ENCODE measurements at regions not wholly inside any gene's neighbourhood (a gene's known extent, or its start where the extent isn't known, plus 50 kb on each side); places are given as distances from the start of the nearest gene placed in this dataset.

GRCh38 chr3:117306299-117306698 is 596.7 kb downstream of the TUSC7 start:
- H3K4me2 ChIP-seq (ENCODE audit: insufficient read depth, low read length), result no peak overlapping the region
- H4K20me1 ChIP-seq (ENCODE audit: insufficient read depth, low read length), result no peaks in the 10 kb centered on the region
- H3K79me2 ChIP-seq (ENCODE audit: insufficient read depth, low read length), result no peaks in the 10 kb centered on the region
- H3K27me3 ChIP-seq (ENCODE audit: insufficient read depth, low read length, poor library complexity), result no peaks in the 10 kb centered on the region
- H3K4me3 ChIP-seq (ENCODE audit: low read depth in 1 of 2, low read length in 2 of 2), result no peak overlapping the region
- no peaks in the 10 kb centered on the region for H3K9me3 ChIP-seq (ENCODE audit: insufficient read depth, low read length, severe bottlenecking)
- DNase-seq, result no peak
- H2AFZ ChIP-seq (ENCODE audit: low read depth, low read length), result no peak overlapping the region
- H3K9ac ChIP-seq (ENCODE audit: low read depth, low read length), result no peak overlapping the region
- no peak for ATAC-seq (ENCODE audit: insufficient read depth, low read depth)
- no peaks in the 10 kb centered on the region for H3K4me1 ChIP-seq (ENCODE audit: insufficient read depth, low read length)
- H3K27ac ChIP-seq (ENCODE audit: low read length), result no peak overlapping the region
- no peaks in the 10 kb centered on the region for H3K36me3 ChIP-seq (ENCODE audit: insufficient read depth, low read length)
- TF ChIP-seq CTCF (IDR thresholded peaks at IDR 0.05; ENCODE audit: borderline replicate concordance, extremely low read depth, low read length, poor library complexity, severe bottlenecking) (no peak), EZH2 (IDR thresholded peaks at IDR 0.05; ENCODE audit: borderline replicate concordance, low read depth, low read length, severe bottlenecking) (no peak)

- Histone ChIP-seq H3K27me3 (ENCODE audit: insufficient read depth, low read length, poor library complexity) (no peaks in the 10 kb centered on the region), H3K79me2 (ENCODE audit: insufficient read depth, low read length) (no peaks in the 10 kb centered on the region), H4K20me1 (ENCODE audit: insufficient read depth, low read length) (no peaks in the 10 kb centered on the region), H3K4me3 (ENCODE audit: low read depth in 1 of 2, low read length in 2 of 2) (no peak overlapping the region), H3K4me2 (ENCODE audit: insufficient read depth, low read length) (no peak overlapping the region), H2AFZ (ENCODE audit: low read depth, low read length) (no peak overlapping the region), H3K9ac (ENCODE audit: low read depth, low read length) (no peak overlapping the region), H3K36me3 (ENCODE audit: insufficient read depth, low read length) (no peaks in the 10 kb centered on the region), H3K27ac (ENCODE audit: low read length) (no peak overlapping the region), H3K9me3 (ENCODE audit: insufficient read depth, low read length, severe bottlenecking) (no peaks in the 10 kb centered on the region), H3K4me1 (ENCODE audit: insufficient read depth, low read length) (no peaks in the 10 kb centered on the region)
- ATAC-seq (ENCODE audit: insufficient read depth, low read depth) (no peak), DNase-seq (no peak)
- TF ChIP-seq CTCF (IDR thresholded peaks at IDR 0.05; ENCODE audit: borderline replicate concordance, extremely low read depth, low read length, poor library complexity, severe bottlenecking) (no peak), EZH2 (IDR thresholded peaks at IDR 0.05; ENCODE audit: borderline replicate concordance, low read depth, low read length, severe bottlenecking) (no peak)
Measured at GRCh38 chr3:117308353-117308752, 598.8 kb downstream of the TUSC7 start.

GRCh38 chr3:117308756-117309155 is 599.2 kb downstream of the TUSC7 start:
- no peak overlapping the region for H3K9ac ChIP-seq (ENCODE audit: low read depth, low read length)
- no peaks in the 10 kb centered on the region for H3K79me2 ChIP-seq (ENCODE audit: insufficient read depth, low read length)
- no peaks in the 10 kb centered on the region for H3K9me3 ChIP-seq (ENCODE audit: insufficient read depth, low read length, severe bottlenecking)
- no peaks in the 10 kb centered on the region for H4K20me1 ChIP-seq (ENCODE audit: insufficient read depth, low read length)
- H3K4me2 ChIP-seq (ENCODE audit: insufficient read depth, low read length), result no peak overlapping the region
- TF ChIP-seq CTCF (IDR thresholded peaks at IDR 0.05; ENCODE audit: borderline replicate concordance, extremely low read depth, low read length, poor library complexity, severe bottlenecking) (no peak), EZH2 (IDR thresholded peaks at IDR 0.05; ENCODE audit: borderline replicate concordance, low read depth, low read length, severe bottlenecking) (no peak)
- H3K27me3 ChIP-seq (ENCODE audit: insufficient read depth, low read length, poor library complexity), result no peaks in the 10 kb centered on the region
- no peak overlapping the region for H3K4me3 ChIP-seq (ENCODE audit: low read depth in 1 of 2, low read length in 2 of 2)
- DNase-seq (no peak), ATAC-seq (ENCODE audit: insufficient read depth, low read depth) (no peak)
- no peak overlapping the region for H3K27ac ChIP-seq (ENCODE audit: low read length)
- no peak overlapping the region for H2AFZ ChIP-seq (ENCODE audit: low read depth, low read length)
- H3K4me1 ChIP-seq (ENCODE audit: insufficient read depth, low read length), result no peaks in the 10 kb centered on the region
- no peaks in the 10 kb centered on the region for H3K36me3 ChIP-seq (ENCODE audit: insufficient read depth, low read length)

GRCh38 chr3:117310536-117310935 is 601.0 kb downstream of the TUSC7 start:
- Histone ChIP-seq H3K4me1 (ENCODE audit: insufficient read depth, low read length) (no peaks in the 10 kb centered on the region), H3K27ac (ENCODE audit: low read length) (no peak overlapping the region), H3K9me3 (ENCODE audit: insufficient read depth, low read length, severe bottlenecking) (no peaks in the 10 kb centered on the region), H3K9ac (ENCODE audit: low read depth, low read length) (no peak overlapping the region), H3K4me3 (ENCODE audit: low read depth in 1 of 2, low read length in 2 of 2) (no peak overlapping the region), H3K79me2 (ENCODE audit: insufficient read depth, low read length) (no peaks in the 10 kb centered on the region), H3K36me3 (ENCODE audit: insufficient read depth, low read length) (no peaks in the 10 kb centered on the region), H2AFZ (ENCODE audit: low read depth, low read length) (no peak overlapping the region), H3K4me2 (ENCODE audit: insufficient read depth, low read length) (no peak overlapping the region), H3K27me3 (ENCODE audit: insufficient read depth, low read length, poor library complexity) (no peaks in the 10 kb centered on the region), H4K20me1 (ENCODE audit: insufficient read depth, low read length) (no peaks in the 10 kb centered on the region)
- no peak for DNase-seq
- TF ChIP-seq CTCF (IDR thresholded peaks at IDR 0.05; ENCODE audit: borderline replicate concordance, extremely low read depth, low read length, poor library complexity, severe bottlenecking) (no peak), EZH2 (IDR thresholded peaks at IDR 0.05; ENCODE audit: borderline replicate concordance, low read depth, low read length, severe bottlenecking) (no peak)
- ATAC-seq (ENCODE audit: insufficient read depth, low read depth), result no peak
